ENCODE measurements at regions not wholly inside any gene's neighbourhood (a gene's known extent, or its start where the extent isn't known, plus 50 kb on each side); places are given as distances from the start of the nearest gene placed in this dataset.

DNA sequence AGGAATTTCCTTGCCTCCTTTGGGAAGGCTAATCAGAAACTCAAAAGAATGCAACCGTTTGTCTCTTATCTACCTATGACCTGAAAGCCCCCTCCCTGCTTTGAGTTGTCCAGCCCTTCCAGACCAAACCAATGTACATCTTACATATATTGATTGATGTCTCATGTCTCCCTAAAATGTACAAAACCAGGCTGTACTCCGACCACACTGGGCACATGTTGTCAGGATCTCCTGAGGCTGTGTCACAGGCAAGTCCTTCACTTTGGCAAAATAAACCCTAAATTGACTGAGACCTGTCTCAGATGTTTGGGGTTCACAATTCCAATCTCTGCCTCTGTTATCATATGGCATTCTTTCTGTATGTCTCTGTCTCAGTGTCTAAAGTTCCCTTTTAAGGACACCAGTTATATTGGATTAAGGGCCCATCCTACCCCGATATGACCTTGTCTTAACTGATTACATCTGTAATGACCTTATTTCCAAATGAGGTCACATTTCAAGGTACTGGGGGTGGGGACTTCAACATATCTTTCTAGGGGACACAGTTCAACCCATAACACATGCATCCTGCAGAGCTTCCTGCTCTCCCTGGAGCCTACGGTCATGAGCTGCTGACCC, 513.5 kb upstream of the JARID2 start:
- TF ChIP-seq, protein P1, sequence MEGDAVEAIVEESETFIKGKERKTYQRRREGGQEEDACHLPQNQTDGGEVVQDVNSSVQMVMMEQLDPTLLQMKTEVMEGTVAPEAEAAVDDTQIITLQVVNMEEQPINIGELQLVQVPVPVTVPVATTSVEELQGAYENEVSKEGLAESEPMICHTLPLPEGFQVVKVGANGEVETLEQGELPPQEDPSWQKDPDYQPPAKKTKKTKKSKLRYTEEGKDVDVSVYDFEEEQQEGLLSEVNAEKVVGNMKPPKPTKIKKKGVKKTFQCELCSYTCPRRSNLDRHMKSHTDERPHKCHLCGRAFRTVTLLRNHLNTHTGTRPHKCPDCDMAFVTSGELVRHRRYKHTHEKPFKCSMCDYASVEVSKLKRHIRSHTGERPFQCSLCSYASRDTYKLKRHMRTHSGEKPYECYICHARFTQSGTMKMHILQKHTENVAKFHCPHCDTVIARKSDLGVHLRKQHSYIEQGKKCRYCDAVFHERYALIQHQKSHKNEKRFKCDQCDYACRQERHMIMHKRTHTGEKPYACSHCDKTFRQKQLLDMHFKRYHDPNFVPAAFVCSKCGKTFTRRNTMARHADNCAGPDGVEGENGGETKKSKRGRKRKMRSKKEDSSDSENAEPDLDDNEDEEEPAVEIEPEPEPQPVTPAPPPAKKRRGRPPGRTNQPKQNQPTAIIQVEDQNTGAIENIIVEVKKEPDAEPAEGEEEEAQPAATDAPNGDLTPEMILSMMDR (IDR thresholded peaks at IDR 0.05), result no peak
- TF ChIP-seq POLR2A (IDR thresholded peaks at IDR 0.05), result no peak
